Keratinocyte (primary cell): ENCODE measurements at regions not wholly inside any gene's neighbourhood (a gene's known extent, or its start where the extent isn't known, plus 50 kb on each side); places are given as distances from the start of the nearest gene placed in this dataset.

ENCODE experiments used
- CTCF ChIP-seq, 3 experiments: IDR thresholded peaks in 1 of 3; conservative IDR thresholded peaks in 1 of 3; optimal IDR thresholded peaks in 1 of 3; 2 replicates in 2 of 3; 3 replicates in 1 of 3; pipeline versions ENCODE3 to v1.5.1; 2011; ENCODE audit warnings: low read length in 3 of 3, mild to moderate bottlenecking in 3 of 3, moderate library complexity in 2 of 3, control low read depth in 1 of 3, inconsistent platforms in 1 of 3; ENCODE audit not compliant: insufficient read depth in 2 of 3; ENCODE audit errors: extremely low read depth in 1 of 3
- EZH2 ChIP-seq: IDR thresholded peaks from one replicate; pipeline ENCODE4 v1.6.1; 2012; ENCODE audit warnings: inconsistent platforms, mild to moderate bottlenecking, low read length, moderate library complexity

- TF ChIP-seq CTCF (optimal IDR thresholded peaks at IDR 0.05 in 1 of 3, IDR thresholded peaks at IDR 0.05 in 1 of 3, conservative IDR thresholded peaks at IDR 0.05 in 1 of 3; ENCODE audit: extremely low read depth in 1 of 3, insufficient read depth in 2 of 3, low read length in 3 of 3) (no peak), EZH2 (no peak)
Measured at GRCh38 chr11:15649371-15650104, 534.8 kb downstream of the INSC start.
